HFFc6 (cell line): ENCODE measurements at regions not wholly inside any gene's neighbourhood (a gene's known extent, or its start where the extent isn't known, plus 50 kb on each side); places are given as distances from the start of the nearest gene placed in this dataset.

Experiments
- DNase-seq: peaks from one replicate; pipeline ENCODE4 v3.0.0-alpha.2; 2018
- H3K27ac Mint-ChIP-seq: 2 replicates; pipeline ENCODE4 v1.8.0; 2020; ENCODE audit warnings: mild to moderate bottlenecking, mixed read lengths
- H3K27me3 Mint-ChIP-seq: 2 replicates; pipeline ENCODE4 v1.8.0; 2021; ENCODE audit warnings: mild to moderate bottlenecking, moderate library complexity, mixed read lengths; ENCODE audit not compliant: insufficient read depth
- H3K36me3 Mint-ChIP-seq: 2 replicates; pipeline ENCODE4 v1.8.0; 2021; ENCODE audit warnings: low read depth, mixed read lengths
- H3K4me1 Mint-ChIP-seq: 2 replicates; pipeline ENCODE4 v1.8.0; 2020; ENCODE audit warnings: low read depth, mixed read lengths
- H3K4me3 Mint-ChIP-seq: 2 replicates; pipeline ENCODE4 v1.8.0; 2020; ENCODE audit warnings: mild to moderate bottlenecking, moderate library complexity, mixed read lengths
- H3K9me3 Mint-ChIP-seq: 2 replicates; pipeline ENCODE4 v1.8.0; 2020; ENCODE audit warnings: mild to moderate bottlenecking, mixed read lengths
- CTCF ChIP-seq: fragments of 200-600 bp; sonication (generic); IDR thresholded peaks from 2 replicates; pipeline ENCODE4 v1.5.0; 2021; ENCODE audit warnings: antibody characterized with exemption, mild to moderate bottlenecking

GRCh38 chr6:87921034-87921433 lies 126.6 kb upstream of the SPACA1 start:
- H3K4me1 Mint-ChIP-seq, result no peaks in the 10 kb centered on the region
- no peak overlapping the region for H3K4me3 Mint-ChIP-seq
- no peak overlapping the region for H3K27ac Mint-ChIP-seq
- peaks cover 26% of the 10 kb centered on the region for H3K27me3 Mint-ChIP-seq
- H3K9me3 Mint-ChIP-seq, result no peaks in the 10 kb centered on the region
- no peak for DNase-seq
- no peaks in the 10 kb centered on the region for H3K36me3 Mint-ChIP-seq
- TF ChIP-seq CTCF, result no peak

GRCh38 chr6:87920245-87920644 lies 127.4 kb upstream of the SPACA1 start:
- H3K36me3 Mint-ChIP-seq, result no peaks in the 10 kb centered on the region
- H3K27me3 Mint-ChIP-seq, result peaks cover 30% of the 10 kb centered on the region
- no peak for DNase-seq
- no peaks in the 10 kb centered on the region for H3K9me3 Mint-ChIP-seq
- no peak overlapping the region for H3K4me3 Mint-ChIP-seq
- no peaks in the 10 kb centered on the region for H3K4me1 Mint-ChIP-seq
- H3K27ac Mint-ChIP-seq, result no peak overlapping the region
- TF ChIP-seq CTCF, result no peak

GRCh38 chr6:87919416-87919815 lies 128.2 kb upstream of the SPACA1 start:
- Mint-ChIP-seq H3K9me3 (no peaks in the 10 kb centered on the region), H3K36me3 (no peaks in the 10 kb centered on the region), H3K27me3 (peaks cover 27% of the 10 kb centered on the region), H3K4me1 (no peaks in the 10 kb centered on the region), H3K4me3 (no peak overlapping the region), H3K27ac (no peak overlapping the region)
- DNase-seq, result no peak
- TF ChIP-seq CTCF, result no peak

- no peaks in the 10 kb centered on the region for H3K36me3 Mint-ChIP-seq
- H3K27ac Mint-ChIP-seq, result no peak overlapping the region
- no peak for DNase-seq
- H3K4me3 Mint-ChIP-seq, result no peak overlapping the region
- H3K9me3 Mint-ChIP-seq, result no peaks in the 10 kb centered on the region
- no peak for TF ChIP-seq CTCF
- no peaks in the 10 kb centered on the region for H3K4me1 Mint-ChIP-seq
- H3K27me3 Mint-ChIP-seq, result peaks cover 27% of the 10 kb centered on the region
Measured at GRCh38 chr6:87919001-87919400, 128.6 kb upstream of the SPACA1 start.

- Mint-ChIP-seq H3K27ac (no peak overlapping the region), H3K9me3 (no peaks in the 10 kb centered on the region), H3K4me3 (no peak overlapping the region), H3K36me3 (no peaks in the 10 kb centered on the region), H3K27me3 (peaks cover 27% of the 10 kb centered on the region), H3K4me1 (no peaks in the 10 kb centered on the region)
- DNase-seq, result no peak
- no peak for TF ChIP-seq CTCF
Measured at GRCh38 chr6:87918461-87918941, 129.1 kb upstream of the SPACA1 start.

- Mint-ChIP-seq H3K36me3 (no peaks in the 10 kb centered on the region), H3K9me3 (no peaks in the 10 kb centered on the region), H3K4me3 (no peak overlapping the region)
Measured at GRCh38 chr6:87917886-87918285, 129.8 kb upstream of the SPACA1 start.

More at GRCh38 chr6:87917886-87918285, 129.8 kb upstream of the SPACA1 start:
- peaks cover 27% of the 10 kb centered on the region for H3K27me3 Mint-ChIP-seq
- no peak for DNase-seq
- no peak for TF ChIP-seq CTCF
- no peak overlapping the region for H3K27ac Mint-ChIP-seq
- no peaks in the 10 kb centered on the region for H3K4me1 Mint-ChIP-seq
